GM12878 (cell line): ENCODE measurements at regions not wholly inside any gene's neighbourhood (a gene's known extent, or its start where the extent isn't known, plus 50 kb on each side); places are given as distances from the start of the nearest gene placed in this dataset.

Experiments used
- ATAC-seq: fragments of 200-7000 bp; cut with Tn5 transposase; 3 replicates; pipeline ENCODE4 v1.9.1; 2020; ENCODE audit warnings: mild to moderate bottlenecking, moderate library complexity
- BruUV-seq: library from RNA; stranded (reverse); fragments of 400-500 nt; replicated peaks from 2 replicates; lab custom pipeline; 2021; lab: Mats Ljungman, UMichigan
- CTCF ChIA-PET: fragments of 300-600 bp; sonication (Branson Sonifier 250); formaldehyde crosslinking; extraction: SDS; loops from one replicate; lab custom pipeline; 2021; ENCODE audit warnings: inconsistent platforms; lab: Yijun Ruan, JAX
- POLR2A ChIA-PET: fragments of 350-600 bp; formaldehyde crosslinking; extraction: SDS; loops from one replicate; lab custom pipeline; 2021; ENCODE audit warnings: inconsistent platforms; lab: Charles Lee
- RAD21 ChIA-PET: fragments of 300-600 bp; sonication (Branson Sonifier 250); formaldehyde crosslinking; loops from one replicate; lab custom pipeline; 2023; ENCODE audit warnings: antibody characterized with exemption; ENCODE audit not compliant: unreplicated experiment; lab: Charles Lee
- SMC1A ChIA-PET: fragments of 300-600 bp; sonication (Branson Sonifier 250); formaldehyde crosslinking; loops from one replicate; lab custom pipeline; 2023; ENCODE audit not compliant: unreplicated experiment, uncharacterized antibody; lab: Charles Lee
- DNase-seq: peaks from one replicate; pipeline ENCODE4 v3.0.0-alpha.2; 2011; ENCODE audit warnings: low read depth, low spot score
- FAIRE-seq: peaks from 3 replicates; lab custom pipeline; 2011; peaks lifted over from hg19 to GRCh38; lab: Jason Lieb, UNC
- H2AFZ ChIP-seq: 2 replicates; pipeline ENCODE4 v1.6.0; 2011; ENCODE audit warnings: low read depth, low read length, control low read depth; ENCODE audit not compliant: control insufficient read depth
- H3K27ac ChIP-seq: 2 replicates; pipeline ENCODE4 v1.5.1; 2011; ENCODE audit warnings: control low read depth; ENCODE audit not compliant: control insufficient read depth, insufficient read depth
- H3K27me3 ChIP-seq, 2 experiments: replicated peaks in 1 of 2; 2 replicates each; pipeline versions ENCODE4 v1.6.0 to v1.6.1; 2011; ENCODE audit warnings: low read length in 1 of 2; ENCODE audit not compliant: control insufficient read depth in 2 of 2, insufficient read depth in 2 of 2
- H3K36me3 ChIP-seq, 2 experiments: 2 replicates each; pipeline ENCODE4 v1.5.1; 2011; ENCODE audit warnings: low read length in 1 of 2; ENCODE audit not compliant: control insufficient read depth in 2 of 2, insufficient read depth in 2 of 2
- H3K4me1 ChIP-seq: 2 replicates; pipeline ENCODE4 v1.6.1; 2011; ENCODE audit warnings: mild to moderate bottlenecking, low read length, moderate library complexity, mixed read lengths; ENCODE audit not compliant: control insufficient read depth, insufficient read depth
- H3K4me2 ChIP-seq: 2 replicates; pipeline ENCODE4 v1.6.0; 2011; ENCODE audit warnings: control low read depth; ENCODE audit not compliant: control insufficient read depth, insufficient read depth
- H3K4me3 ChIP-seq: fragments of 200-600 bp; sonication (generic); 2 replicates; pipeline ENCODE4 v1.5.1; 2016
- H3K79me2 ChIP-seq: 2 replicates; pipeline ENCODE4 v1.6.0; 2011; ENCODE audit warnings: low read length; ENCODE audit not compliant: control insufficient read depth, insufficient read depth
- H3K9ac ChIP-seq: 2 replicates; pipeline ENCODE4 v1.8.0; 2011; ENCODE audit warnings: low read length, control low read depth, mixed read lengths; ENCODE audit not compliant: control insufficient read depth, insufficient read depth
- H3K9me3 ChIP-seq: replicated peaks from 3 replicates; pipeline ENCODE4 v1.5.1; 2011; ENCODE audit warnings: mild to moderate bottlenecking, low read length; ENCODE audit not compliant: control insufficient read depth, insufficient read depth
- H4K20me1 ChIP-seq: 2 replicates; pipeline ENCODE4 v1.6.0; 2011; ENCODE audit not compliant: control insufficient read depth, insufficient read depth
- BCL11A ChIP-seq: IDR thresholded peaks from 2 replicates; pipeline ENCODE4 v1.6.1; 2011; ENCODE audit warnings: low read depth, low read length
- CBX3 ChIP-seq: fragments of 200-600 bp; sonication (generic); IDR thresholded peaks from 2 replicates; pipeline ENCODE4 v1.6.1; 2016; ENCODE audit warnings: low read depth, borderline replicate concordance
- CEBPZ ChIP-seq: fragments of 150-350 bp; IDR thresholded peaks from 2 replicates; pipeline ENCODE4 v1.6.1; 2016; ENCODE audit warnings: low read depth, low read length
- EGR1 ChIP-seq, 2 experiments: IDR thresholded peaks; 1 replicate in 1 of 2; 2 replicates in 1 of 2; pipeline ENCODE4 v1.6.1; 2011 to 2012; ENCODE audit warnings: low read depth in 2 of 2, low read length in 2 of 2, borderline replicate concordance in 1 of 2, mild to moderate bottlenecking in 1 of 2, moderate library complexity in 1 of 2
- ESRRA ChIP-seq: IDR thresholded peaks from 2 replicates; pipeline ENCODE4 v1.6.1; 2012; ENCODE audit warnings: mild to moderate bottlenecking, low read length, improper control_type of control experiment
- FOS ChIP-seq: IDR thresholded peaks from 3 replicates; pipeline ENCODE4 v1.6.1; 2011; ENCODE audit warnings: borderline replicate concordance; ENCODE audit not compliant: insufficient read length; ENCODE audit errors: extremely low read depth
- IKZF1 ChIP-seq: fragments of 450-650 bp; conservative IDR thresholded peaks from 2 replicates; pipeline ENCODE4 v1.6.1; 2017; ENCODE audit warnings: antibody characterized with exemption, mild to moderate bottlenecking
- NBN ChIP-seq: fragments of 450-650 bp; IDR thresholded peaks from 2 replicates; pipeline ENCODE4 v1.6.1; 2016
- PKNOX1 ChIP-seq: fragments of 450-650 bp; IDR thresholded peaks from 2 replicates; pipeline ENCODE4 v1.6.1; 2016; ENCODE audit warnings: mild to moderate bottlenecking
- PRDM15 ChIP-seq: fragments of 450-650 bp; formaldehyde crosslinking; IDR thresholded peaks from 2 replicates; pipeline ENCODE4 v1.4.0; 2020; ENCODE audit warnings: mild to moderate bottlenecking, moderate library complexity
- SIN3A ChIP-seq: IDR thresholded peaks from 2 replicates; pipeline ENCODE4 v1.6.1; 2012; ENCODE audit warnings: low read depth, low read length, improper control_type of control experiment
- YBX1 ChIP-seq: fragments of 450-650 bp; IDR thresholded peaks from 2 replicates; pipeline ENCODE4 v1.6.1; 2016; ENCODE audit warnings: antibody characterized with exemption
- WGBS: methylation state at CpG from one replicate; pipeline ENCODE4 v1.1.6; 2016; ENCODE audit warnings: low lambda C conversion rate; ENCODE audit not compliant: insufficient replicate concordance, insufficient coverage; ENCODE audit errors: missing lambda C conversion rate; 5-methylcytosine and 5-hydroxymethylcytosine counted together
- in situ Hi-C: fragments of 300-500 bp; cut with MboI; formaldehyde crosslinking; loops from 9 replicates; pipeline ENCODE4 v1.14.3; 2018; ENCODE audit warnings: mixed read lengths
- intact Hi-C: fragments of 100-400 bp; cut with micrococcal nuclease; formaldehyde crosslinking; loops from one replicate; pipeline ENCODE4 v1.14.2; 2022; ENCODE audit not compliant: unreplicated experiment

GRCh38 chr3:71903936-71904335 is 119.0 kb upstream of the PROK2 start:
- no peak overlapping the region for H3K4me3 ChIP-seq
- peaks cover 0 to 1% of the 10 kb centered on the region in 2 experiments; a peak in 1 of 4 replicates for H3K27me3 ChIP-seq
- TF ChIP-seq NBN (no peak), IKZF1 (no peak), FOS (no peak), PRDM15 (no peak), PKNOX1 (no peak), CEBPZ (no peak), YBX1 (no peak), EGR1 (IDR thresholded peaks at IDR 0.05; ENCODE audit: borderline replicate concordance in 1 of 2, low read depth in 2 of 2, low read length in 2 of 2) (no peak), ESRRA (no peak), BCL11A (no peak), CBX3 (no peak), SIN3A (no peak)
- 63% methylated on average over 6 of the region's 6 CpGs for WGBS
- no TSS peak for BruUV-seq
- no peaks in the 10 kb centered on the region for H3K36me3 ChIP-seq
- in situ Hi-C loops, result no loop called here
- POLR2A ChIA-PET, result no interaction called here
- FAIRE-seq, result no peak
- no peak overlapping the region for H3K27ac ChIP-seq
- no peaks in the 10 kb centered on the region for H3K79me2 ChIP-seq
- CTCF ChIA-PET, result no interaction called here
- SMC1A ChIA-PET, result no interaction called here
- RAD21 ChIA-PET, result no interaction called here
- no peaks in the 10 kb centered on the region; the same call in 2 of the 3 replicates for H3K9me3 ChIP-seq
- ATAC-seq, result no peak
- intact Hi-C loops, result no loop called here
- no peak overlapping the region for H3K4me2 ChIP-seq
- no peak overlapping the region for H2AFZ ChIP-seq
- no peaks in the 10 kb centered on the region for H4K20me1 ChIP-seq
- no peak for DNase-seq
- no peak overlapping the region for H3K9ac ChIP-seq
- H3K4me1 ChIP-seq, result peaks cover 19% of the 10 kb centered on the region
